PFSK-1 (cell line): ENCODE measurements at regions not wholly inside any gene's neighbourhood (a gene's known extent, or its start where the extent isn't known, plus 50 kb on each side); places are given as distances from the start of the nearest gene placed in this dataset.

Source experiments
- POLR2AphosphoS5 ChIP-seq: IDR thresholded peaks from 2 replicates; pipeline ENCODE4 v1.6.1; 2012; ENCODE audit warnings: low read depth, mild to moderate bottlenecking, control low read depth, low read length, moderate library complexity
- SIN3A ChIP-seq: IDR thresholded peaks from 2 replicates; pipeline ENCODE4 v1.6.1; 2012; ENCODE audit warnings: mild to moderate bottlenecking, low read length, moderate library complexity, borderline replicate concordance; ENCODE audit not compliant: insufficient read depth
- TAF1 ChIP-seq: IDR thresholded peaks from 2 replicates; pipeline ENCODE4 v1.6.1; 2012; ENCODE audit warnings: low read length, control low read depth, borderline replicate concordance; ENCODE audit not compliant: insufficient read depth
- TF ChIP-seq, protein P1 (sequence below), 2 experiments: IDR thresholded peaks; 2 replicates each; pipeline versions ENCODE4 v1.6.1 to v1.8.0; 2011 to 2012; ENCODE audit warnings: low read depth in 2 of 2, low read length in 2 of 2, control low read depth in 1 of 2, inconsistent platforms in 1 of 2, mild to moderate bottlenecking in 1 of 2, moderate library complexity in 1 of 2; ENCODE audit not compliant: insufficient read depth in 1 of 2

GRCh38 chr2:147588191-147588590 lies 256.6 kb upstream of the ACVR2A start:
- TF ChIP-seq TAF1, result no peak
- no peak for TF ChIP-seq POLR2AphosphoS5
- TF ChIP-seq, protein P1, sequence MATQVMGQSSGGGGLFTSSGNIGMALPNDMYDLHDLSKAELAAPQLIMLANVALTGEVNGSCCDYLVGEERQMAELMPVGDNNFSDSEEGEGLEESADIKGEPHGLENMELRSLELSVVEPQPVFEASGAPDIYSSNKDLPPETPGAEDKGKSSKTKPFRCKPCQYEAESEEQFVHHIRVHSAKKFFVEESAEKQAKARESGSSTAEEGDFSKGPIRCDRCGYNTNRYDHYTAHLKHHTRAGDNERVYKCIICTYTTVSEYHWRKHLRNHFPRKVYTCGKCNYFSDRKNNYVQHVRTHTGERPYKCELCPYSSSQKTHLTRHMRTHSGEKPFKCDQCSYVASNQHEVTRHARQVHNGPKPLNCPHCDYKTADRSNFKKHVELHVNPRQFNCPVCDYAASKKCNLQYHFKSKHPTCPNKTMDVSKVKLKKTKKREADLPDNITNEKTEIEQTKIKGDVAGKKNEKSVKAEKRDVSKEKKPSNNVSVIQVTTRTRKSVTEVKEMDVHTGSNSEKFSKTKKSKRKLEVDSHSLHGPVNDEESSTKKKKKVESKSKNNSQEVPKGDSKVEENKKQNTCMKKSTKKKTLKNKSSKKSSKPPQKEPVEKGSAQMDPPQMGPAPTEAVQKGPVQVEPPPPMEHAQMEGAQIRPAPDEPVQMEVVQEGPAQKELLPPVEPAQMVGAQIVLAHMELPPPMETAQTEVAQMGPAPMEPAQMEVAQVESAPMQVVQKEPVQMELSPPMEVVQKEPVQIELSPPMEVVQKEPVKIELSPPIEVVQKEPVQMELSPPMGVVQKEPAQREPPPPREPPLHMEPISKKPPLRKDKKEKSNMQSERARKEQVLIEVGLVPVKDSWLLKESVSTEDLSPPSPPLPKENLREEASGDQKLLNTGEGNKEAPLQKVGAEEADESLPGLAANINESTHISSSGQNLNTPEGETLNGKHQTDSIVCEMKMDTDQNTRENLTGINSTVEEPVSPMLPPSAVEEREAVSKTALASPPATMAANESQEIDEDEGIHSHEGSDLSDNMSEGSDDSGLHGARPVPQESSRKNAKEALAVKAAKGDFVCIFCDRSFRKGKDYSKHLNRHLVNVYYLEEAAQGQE (IDR thresholded peaks at IDR 0.05; ENCODE audit: insufficient read depth in 1 of 2, low read depth in 2 of 2, low read length in 2 of 2), result no peak
- no peak for TF ChIP-seq SIN3A
